ENCODE measurements at regions not wholly inside any gene's neighbourhood (a gene's known extent, or its start where the extent isn't known, plus 50 kb on each side); places are given as distances from the start of the nearest gene placed in this dataset.

- TF ChIP-seq CTCF (IDR thresholded peaks at IDR 0.05) (no peak), POLR2A (IDR thresholded peaks at IDR 0.05) (no peak), POLR2AphosphoS5 (IDR thresholded peaks at IDR 0.05) (no peak)
Measured at GRCh38 chrX:148416931-148417330, 83.5 kb upstream of the AFF2 start.
